Astrocyte (in vitro differentiated cells and primary cell): ENCODE measurements at regions not wholly inside any gene's neighbourhood (a gene's known extent, or its start where the extent isn't known, plus 50 kb on each side); places are given as distances from the start of the nearest gene placed in this dataset.

Experiments used
- CTCF ChIP-seq: IDR thresholded peaks from 2 replicates; pipeline ENCODE4 v1.5.1; 2011; ENCODE audit warnings: low read depth, mild to moderate bottlenecking, inconsistent platforms, low read length, moderate library complexity; ENCODE audit not compliant: insufficient read depth
- EZH2 ChIP-seq: IDR thresholded peaks from 2 replicates; pipeline ENCODE4 v1.6.1; 2012; ENCODE audit warnings: mild to moderate bottlenecking, low read length, inconsistent platforms; ENCODE audit not compliant: insufficient read depth

GRCh38 chr14:104295681-104296387, 157.4 kb downstream of the KIF26A start:
- no peak for TF ChIP-seq CTCF
- TF ChIP-seq EZH2, result no peak
